ENCODE measurements at regions not wholly inside any gene's neighbourhood (a gene's known extent, or its start where the extent isn't known, plus 50 kb on each side); places are given as distances from the start of the nearest gene placed in this dataset.

- TF ChIP-seq EZH2phosphoT487 (IDR thresholded peaks at IDR 0.05; ENCODE audit: borderline replicate concordance) = no peak
- TF ChIP-seq, protein P1, sequence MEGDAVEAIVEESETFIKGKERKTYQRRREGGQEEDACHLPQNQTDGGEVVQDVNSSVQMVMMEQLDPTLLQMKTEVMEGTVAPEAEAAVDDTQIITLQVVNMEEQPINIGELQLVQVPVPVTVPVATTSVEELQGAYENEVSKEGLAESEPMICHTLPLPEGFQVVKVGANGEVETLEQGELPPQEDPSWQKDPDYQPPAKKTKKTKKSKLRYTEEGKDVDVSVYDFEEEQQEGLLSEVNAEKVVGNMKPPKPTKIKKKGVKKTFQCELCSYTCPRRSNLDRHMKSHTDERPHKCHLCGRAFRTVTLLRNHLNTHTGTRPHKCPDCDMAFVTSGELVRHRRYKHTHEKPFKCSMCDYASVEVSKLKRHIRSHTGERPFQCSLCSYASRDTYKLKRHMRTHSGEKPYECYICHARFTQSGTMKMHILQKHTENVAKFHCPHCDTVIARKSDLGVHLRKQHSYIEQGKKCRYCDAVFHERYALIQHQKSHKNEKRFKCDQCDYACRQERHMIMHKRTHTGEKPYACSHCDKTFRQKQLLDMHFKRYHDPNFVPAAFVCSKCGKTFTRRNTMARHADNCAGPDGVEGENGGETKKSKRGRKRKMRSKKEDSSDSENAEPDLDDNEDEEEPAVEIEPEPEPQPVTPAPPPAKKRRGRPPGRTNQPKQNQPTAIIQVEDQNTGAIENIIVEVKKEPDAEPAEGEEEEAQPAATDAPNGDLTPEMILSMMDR (conservative IDR thresholded peaks at IDR 0.05; ENCODE audit: low read length) = no peak
These were observed 59.6 kb upstream of the LYZL1 start for GRCh38 chr10:29229258-29229705.

Measured in Loucy (cell line).